ENCODE measurements at regions not wholly inside any gene's neighbourhood (a gene's known extent, or its start where the extent isn't known, plus 50 kb on each side); places are given as distances from the start of the nearest gene placed in this dataset.

GRCh38 chr20:39903806-39904465, 785.1 kb downstream of the MAFB start:
- BruUV-seq (replicated peaks) = no TSS peak
- no peaks in the 10 kb centered on the region for H3K79me2 ChIP-seq (ENCODE audit: low read length)
- DNase-seq (no peak), ATAC-seq (no peak)
- no peak overlapping the region for H3K4me3 ChIP-seq (ENCODE audit: low read length)
- H4K20me1 ChIP-seq (ENCODE audit: low read length) = no peaks in the 10 kb centered on the region
- H3K4me1 ChIP-seq (ENCODE audit: insufficient read depth, low read length) = no peaks in the 10 kb centered on the region
- no peak for TF ChIP-seq EZH2phosphoT487 (IDR thresholded peaks at IDR 0.05; ENCODE audit: borderline replicate concordance, low read length)
- no peak for TF ChIP-seq EZH2 (IDR thresholded peaks at IDR 0.05; ENCODE audit: low read length, unreplicated experiment)
- TF ChIP-seq CTCF (conservative IDR thresholded peaks at IDR 0.05; ENCODE audit: low read depth, low read length) = no peak
- no peaks in the 10 kb centered on the region for H3K27me3 ChIP-seq (ENCODE audit: low read length)
- H3K9ac ChIP-seq (ENCODE audit: low read length) = no peak overlapping the region
- H3K9me2 ChIP-seq (replicated peaks; ENCODE audit: low read length) = no peaks in the 10 kb centered on the region
- intact Hi-C loops (cut with micrococcal nuclease) = no loop called here
- H3F3A ChIP-seq (ENCODE audit: low read length, unreplicated experiment) = no peaks in the 10 kb centered on the region
- H2AFZ ChIP-seq (ENCODE audit: low read length) = no peak overlapping the region
- H3K9me3 ChIP-seq (ENCODE audit: low read length) = peaks cover 23% of the 10 kb centered on the region; the same call in 1 of the 2 replicates
- no peak overlapping the region for H3K4me2 ChIP-seq (ENCODE audit: low read length)
- H3K36me3 ChIP-seq (ENCODE audit: low read depth, low read length) = no peaks in the 10 kb centered on the region
- CTCF ChIA-PET = no interaction called here
- POLR2A ChIA-PET (ENCODE audit: unreplicated experiment) = no interaction called here
- H3K27ac ChIP-seq (ENCODE audit: low read length) = no peak overlapping the region

DNA sequence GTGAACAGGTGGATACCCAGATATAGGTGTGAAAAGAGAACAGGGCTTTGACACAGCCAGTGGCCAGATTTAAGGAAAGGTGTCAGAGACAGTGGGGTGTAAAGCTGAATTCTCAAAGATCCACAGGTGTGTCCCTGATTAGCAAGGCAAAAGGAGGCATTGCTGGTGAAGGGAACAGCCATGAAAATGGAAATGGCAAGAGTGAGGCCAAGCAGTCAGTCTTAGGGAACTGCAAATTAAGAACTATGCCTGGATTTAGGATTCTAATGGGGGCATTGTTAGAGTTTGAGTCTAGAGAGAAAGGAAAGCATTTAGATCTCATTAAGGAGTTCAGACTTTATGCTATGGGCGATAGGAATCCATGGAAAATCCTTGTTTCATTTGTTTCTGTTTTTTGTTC, 789.2 kb downstream of the MAFB start:
- no peaks in the 10 kb centered on the region for H3K9me2 ChIP-seq (replicated peaks; ENCODE audit: low read length)
- H4K20me1 ChIP-seq (ENCODE audit: low read length) = no peaks in the 10 kb centered on the region
- ATAC-seq (no peak), DNase-seq (no peak)
- no peaks in the 10 kb centered on the region for H3F3A ChIP-seq (ENCODE audit: low read length, unreplicated experiment)
- CTCF ChIA-PET = no interaction called here
- no peak overlapping the region for H3K9ac ChIP-seq (ENCODE audit: low read length)
- TF ChIP-seq EZH2 (IDR thresholded peaks at IDR 0.05; ENCODE audit: low read length, unreplicated experiment) = no peak
- no peak for TF ChIP-seq EZH2phosphoT487 (IDR thresholded peaks at IDR 0.05; ENCODE audit: borderline replicate concordance, low read length)
- TF ChIP-seq CTCF (conservative IDR thresholded peaks at IDR 0.05; ENCODE audit: low read depth, low read length) = no peak
- POLR2A ChIA-PET (ENCODE audit: unreplicated experiment) = no interaction called here
- intact Hi-C loops (cut with micrococcal nuclease) = no loop called here
- no peaks in the 10 kb centered on the region for H3K36me3 ChIP-seq (ENCODE audit: low read depth, low read length)
- H3K79me2 ChIP-seq (ENCODE audit: low read length) = no peaks in the 10 kb centered on the region
- no peak overlapping the region for H3K4me3 ChIP-seq (ENCODE audit: low read length)
- H3K27ac ChIP-seq (ENCODE audit: low read length) = no peak overlapping the region
- BruUV-seq (replicated peaks) = no TSS peak
- H3K4me2 ChIP-seq (ENCODE audit: low read length) = no peak overlapping the region
- no peaks in the 10 kb centered on the region for H3K4me1 ChIP-seq (ENCODE audit: insufficient read depth, low read length)
- no peaks in the 10 kb centered on the region for H3K27me3 ChIP-seq (ENCODE audit: low read length)
- H3K9me3 ChIP-seq (ENCODE audit: low read length) = peaks cover 28% of the 10 kb centered on the region
- no peak overlapping the region for H2AFZ ChIP-seq (ENCODE audit: low read length)

GRCh38 chr20:39898467-39898852, 790.6 kb downstream of the MAFB start:
- ATAC-seq (no peak), DNase-seq (no peak)
- no TSS peak for BruUV-seq (replicated peaks)
- Histone ChIP-seq H3K27me3 (ENCODE audit: low read length) (no peaks in the 10 kb centered on the region), H3F3A (ENCODE audit: low read length, unreplicated experiment) (no peaks in the 10 kb centered on the region), H3K36me3 (ENCODE audit: low read depth, low read length) (no peaks in the 10 kb centered on the region), H4K20me1 (ENCODE audit: low read length) (no peaks in the 10 kb centered on the region), H3K79me2 (ENCODE audit: low read length) (no peaks in the 10 kb centered on the region), H3K4me3 (ENCODE audit: low read length) (no peak overlapping the region), H3K4me1 (ENCODE audit: insufficient read depth, low read length) (no peaks in the 10 kb centered on the region), H3K4me2 (ENCODE audit: low read length) (no peak overlapping the region), H3K9me3 (ENCODE audit: low read length) (peaks cover 28% of the 10 kb centered on the region; the same call in 1 of the 2 replicates), H3K9ac (ENCODE audit: low read length) (no peak overlapping the region), H3K27ac (ENCODE audit: low read length) (no peak overlapping the region), H3K9me2 (replicated peaks; ENCODE audit: low read length) (no peaks in the 10 kb centered on the region), H2AFZ (ENCODE audit: low read length) (no peak overlapping the region)
- ChIA-PET CTCF (no interaction called here), POLR2A (ENCODE audit: unreplicated experiment) (no interaction called here)
- intact Hi-C loops (cut with micrococcal nuclease) = no loop called here
- no peak for TF ChIP-seq CTCF (conservative IDR thresholded peaks at IDR 0.05; ENCODE audit: low read depth, low read length)
- TF ChIP-seq EZH2phosphoT487 (IDR thresholded peaks at IDR 0.05; ENCODE audit: borderline replicate concordance, low read length) = no peak
- no peak for TF ChIP-seq EZH2 (IDR thresholded peaks at IDR 0.05; ENCODE audit: low read length, unreplicated experiment)
